ENCODE measurements at regions not wholly inside any gene's neighbourhood (a gene's known extent, or its start where the extent isn't known, plus 50 kb on each side); places are given as distances from the start of the nearest gene placed in this dataset.

DNA sequence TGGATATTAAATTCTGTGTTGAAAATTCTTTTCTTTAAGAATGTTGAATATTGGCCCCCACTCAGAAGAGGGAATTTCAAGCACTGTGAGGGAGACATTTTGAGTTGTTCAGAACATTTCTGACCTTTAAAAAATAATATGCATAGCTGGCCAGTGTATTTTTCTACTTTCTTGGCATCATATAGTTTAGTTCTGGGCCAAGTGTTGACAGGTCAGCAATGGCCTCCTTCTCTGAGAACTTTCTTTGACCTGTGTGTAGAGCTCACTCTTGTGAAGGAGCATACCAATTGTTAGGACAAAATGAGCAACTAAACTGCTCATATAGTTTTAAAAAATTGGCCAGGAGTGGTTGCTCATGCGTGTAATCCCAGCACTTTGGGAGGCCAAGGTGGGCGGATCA is 376.0 kb downstream of the LRRC70 start:
- Histone ChIP-seq H3K27me3 (ENCODE audit: control insufficient read depth in 1 of 2, insufficient read depth in 2 of 2, low read length in 2 of 2) (no peaks in the 10 kb centered on the region), H3K36me3 (ENCODE audit: control insufficient read depth in 2 of 2, insufficient read depth in 2 of 2, low read length in 1 of 2) (no peaks in the 10 kb centered on the region), H3K4me1 (ENCODE audit: control insufficient read depth in 2 of 2, insufficient read depth in 2 of 2, low read length in 1 of 2) (no peaks in the 10 kb centered on the region), H3K27ac (ENCODE audit: low read depth in 2 of 2, low read length in 1 of 2) (no peak overlapping the region), H3K9me3 (ENCODE audit: control insufficient read depth in 2 of 2, insufficient read depth in 1 of 2, low read depth in 1 of 2, low read length in 1 of 2) (no peaks in the 10 kb centered on the region), H3K4me3 (ENCODE audit: low read depth in 1 of 2, low read length in 2 of 2) (no peak overlapping the region)
- 86 to 92% methylated on average over 2 of the region's 2 CpGs for WGBS, 2 donors

DNA sequence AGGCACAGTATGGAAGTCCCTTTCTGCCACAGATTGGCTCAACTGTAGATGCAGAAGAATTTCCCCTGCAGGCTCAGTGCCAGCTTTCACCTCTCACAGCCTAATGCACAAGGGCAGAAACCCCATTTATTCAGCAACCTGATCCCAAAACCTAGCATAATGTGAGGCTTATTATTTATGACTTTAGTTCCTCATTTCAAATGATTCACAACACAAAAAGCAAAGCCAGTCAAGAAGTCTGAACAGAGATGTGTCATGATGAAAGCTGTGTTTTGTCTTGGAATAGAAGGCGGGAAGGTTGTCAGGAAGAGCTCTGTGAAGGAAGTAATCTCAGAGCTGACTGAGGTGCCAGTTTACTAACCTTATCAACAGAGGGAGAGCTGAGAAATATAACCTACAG is 369.7 kb downstream of the LRRC70 start:
- Histone ChIP-seq H3K27ac (ENCODE audit: low read depth in 2 of 2, low read length in 1 of 2) (no peak overlapping the region), H3K4me3 (ENCODE audit: low read depth in 1 of 2, low read length in 2 of 2) (no peak overlapping the region), H3K27me3 (ENCODE audit: control insufficient read depth in 1 of 2, insufficient read depth in 2 of 2, low read length in 2 of 2) (no peaks in the 10 kb centered on the region), H3K36me3 (ENCODE audit: control insufficient read depth in 2 of 2, insufficient read depth in 2 of 2, low read length in 1 of 2) (no peaks in the 10 kb centered on the region), H3K9me3 (ENCODE audit: control insufficient read depth in 2 of 2, insufficient read depth in 1 of 2, low read depth in 1 of 2, low read length in 1 of 2) (no peaks in the 10 kb centered on the region), H3K4me1 (ENCODE audit: control insufficient read depth in 2 of 2, insufficient read depth in 2 of 2, low read length in 1 of 2) (no peaks in the 10 kb centered on the region)
- WGBS, 2 donors, result 33 to 39% methylated on average over 1 of the region's 1 CpG

DNA sequence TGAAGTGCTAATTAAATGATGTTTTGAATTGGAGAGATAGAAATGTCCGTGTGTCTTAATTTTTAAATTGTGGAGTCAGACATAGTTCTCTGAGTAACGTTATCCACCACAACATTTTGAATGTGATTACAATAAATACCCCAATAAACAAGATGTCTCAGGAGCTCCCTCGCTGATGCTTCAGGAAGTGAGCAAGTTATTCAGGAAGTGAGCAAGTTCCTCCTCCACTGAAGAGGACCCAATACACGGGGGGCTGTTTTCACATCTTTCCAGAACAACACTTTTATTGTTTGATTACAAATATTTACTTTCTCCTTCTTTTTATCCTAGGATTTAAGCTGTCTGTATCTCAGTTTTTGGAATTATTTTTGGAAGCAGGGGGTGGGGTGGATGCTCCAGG is 363.8 kb downstream of the LRRC70 start:
- Histone ChIP-seq H3K9me3 (ENCODE audit: control insufficient read depth in 2 of 2, insufficient read depth in 1 of 2, low read depth in 1 of 2, low read length in 1 of 2) (no peaks in the 10 kb centered on the region), H3K27me3 (ENCODE audit: control insufficient read depth in 1 of 2, insufficient read depth in 2 of 2, low read length in 2 of 2) (no peaks in the 10 kb centered on the region), H3K4me1 (ENCODE audit: control insufficient read depth in 2 of 2, insufficient read depth in 2 of 2, low read length in 1 of 2) (no peaks in the 10 kb centered on the region), H3K4me3 (ENCODE audit: low read depth in 1 of 2, low read length in 2 of 2) (no peak overlapping the region), H3K36me3 (ENCODE audit: control insufficient read depth in 2 of 2, insufficient read depth in 2 of 2, low read length in 1 of 2) (no peaks in the 10 kb centered on the region), H3K27ac (ENCODE audit: low read depth in 2 of 2, low read length in 1 of 2) (no peak overlapping the region)
- 36 to 48% methylated on average over 4 of the region's 4 CpGs for WGBS, 2 donors

DNA sequence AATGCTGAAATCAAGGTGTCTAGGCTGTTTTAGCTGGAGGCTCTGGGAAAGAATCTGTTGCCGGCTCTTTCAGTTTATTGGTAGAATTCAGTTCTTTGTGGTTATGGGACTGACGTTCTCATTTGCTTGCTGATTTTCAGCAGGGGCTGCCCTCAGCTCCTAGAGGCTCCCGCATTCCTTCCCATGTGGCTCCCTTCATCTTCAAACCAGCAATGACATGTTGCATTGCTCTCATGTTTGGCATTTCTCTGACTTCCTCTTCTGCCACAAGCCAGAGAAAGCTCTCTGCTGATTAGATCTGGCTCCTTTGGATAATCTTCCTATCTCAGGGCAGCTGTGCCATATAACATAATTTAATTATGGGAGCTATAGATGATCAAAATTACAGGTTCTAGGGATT is 360.3 kb downstream of the LRRC70 start:
- Histone ChIP-seq H3K4me3 (ENCODE audit: low read depth in 1 of 2, low read length in 2 of 2) (no peak overlapping the region), H3K27ac (ENCODE audit: low read depth in 2 of 2, low read length in 1 of 2) (no peak overlapping the region), H3K9me3 (ENCODE audit: control insufficient read depth in 2 of 2, insufficient read depth in 1 of 2, low read depth in 1 of 2, low read length in 1 of 2) (no peaks in the 10 kb centered on the region), H3K36me3 (ENCODE audit: control insufficient read depth in 2 of 2, insufficient read depth in 2 of 2, low read length in 1 of 2) (no peaks in the 10 kb centered on the region), H3K4me1 (ENCODE audit: control insufficient read depth in 2 of 2, insufficient read depth in 2 of 2, low read length in 1 of 2) (no peaks in the 10 kb centered on the region), H3K27me3 (ENCODE audit: control insufficient read depth in 1 of 2, insufficient read depth in 2 of 2, low read length in 2 of 2) (no peaks in the 10 kb centered on the region)
- WGBS, 2 donors, result 60 to 65% methylated on average over 3 of the region's 3 CpGs

DNA sequence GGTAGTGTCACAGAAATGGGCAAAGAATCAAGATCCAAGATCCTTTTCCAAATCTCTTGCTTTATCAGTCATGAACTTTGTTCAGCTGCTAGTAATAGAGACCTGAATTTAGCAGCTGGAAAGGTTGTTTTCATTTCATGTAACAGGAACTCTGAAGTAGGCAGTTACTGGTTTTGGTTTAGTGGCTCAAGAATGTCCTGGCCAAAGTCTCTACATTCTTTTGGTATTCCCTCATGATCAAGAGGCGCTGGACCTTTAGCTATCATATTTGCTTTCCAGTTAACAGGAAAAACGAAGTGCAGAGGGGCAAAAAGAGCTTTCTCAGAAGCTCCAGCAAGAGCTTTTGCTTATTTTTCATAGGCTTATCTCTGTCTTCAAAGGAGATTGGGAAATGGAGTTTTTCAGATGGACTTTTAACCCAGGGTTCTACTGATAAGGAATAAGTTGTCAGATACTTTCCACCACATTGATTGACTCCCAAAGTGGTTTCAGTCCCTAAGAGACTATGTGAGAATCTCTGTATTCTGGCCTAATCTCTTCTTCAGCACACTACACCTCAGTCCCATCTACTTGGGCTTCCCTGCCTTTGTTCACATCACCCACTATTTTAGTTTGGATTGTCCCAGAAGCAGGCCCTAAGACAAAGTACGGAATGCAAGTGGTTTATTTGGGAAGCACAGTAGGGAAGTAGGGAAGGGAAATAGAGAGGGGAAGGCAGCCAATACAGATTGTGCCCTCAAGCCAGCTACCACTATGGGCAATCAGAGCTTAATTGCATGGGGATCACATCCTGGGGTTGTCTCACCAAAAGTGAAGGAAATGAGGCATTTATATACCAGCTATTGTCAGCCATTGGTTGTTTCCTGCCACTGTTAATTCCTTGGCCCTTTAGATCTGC is 359.3 kb downstream of the LRRC70 start:
- Histone ChIP-seq H3K36me3 (ENCODE audit: control insufficient read depth in 2 of 2, insufficient read depth in 2 of 2, low read length in 1 of 2) (no peaks in the 10 kb centered on the region), H3K27me3 (ENCODE audit: control insufficient read depth in 1 of 2, insufficient read depth in 2 of 2, low read length in 2 of 2) (no peaks in the 10 kb centered on the region), H3K27ac (ENCODE audit: low read depth in 2 of 2, low read length in 1 of 2) (no peak overlapping the region), H3K4me3 (ENCODE audit: low read depth in 1 of 2, low read length in 2 of 2) (no peak overlapping the region), H3K4me1 (ENCODE audit: control insufficient read depth in 2 of 2, insufficient read depth in 2 of 2, low read length in 1 of 2) (no peaks in the 10 kb centered on the region), H3K9me3 (ENCODE audit: control insufficient read depth in 2 of 2, insufficient read depth in 1 of 2, low read depth in 1 of 2, low read length in 1 of 2) (no peaks in the 10 kb centered on the region)
- 32 to 35% methylated on average over 3 of the region's 3 CpGs for WGBS, 2 donors

DNA sequence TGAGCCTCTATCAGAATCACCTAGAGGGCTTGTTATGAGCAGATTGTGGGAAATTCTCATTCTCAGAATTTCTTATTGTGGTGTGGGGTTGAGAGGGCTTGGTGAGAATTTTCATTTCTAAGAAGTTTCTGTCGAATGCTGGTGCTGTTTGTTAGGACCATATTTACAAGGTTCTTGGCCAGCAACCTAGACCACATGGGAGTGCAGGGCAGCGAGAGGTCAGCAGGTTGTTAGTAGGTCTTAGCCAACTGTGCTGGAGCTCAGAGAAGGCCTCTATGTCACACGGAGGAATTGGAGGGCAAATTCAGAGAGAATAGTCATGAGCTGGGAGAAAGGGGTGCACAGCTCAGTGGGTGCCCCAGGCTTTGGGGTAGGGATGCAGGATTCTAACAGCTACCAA is 357.0 kb downstream of the LRRC70 start:
- Histone ChIP-seq H3K27ac (ENCODE audit: low read depth in 2 of 2, low read length in 1 of 2) (no peak overlapping the region), H3K9me3 (ENCODE audit: control insufficient read depth in 2 of 2, insufficient read depth in 1 of 2, low read depth in 1 of 2, low read length in 1 of 2) (no peaks in the 10 kb centered on the region), H3K36me3 (ENCODE audit: control insufficient read depth in 2 of 2, insufficient read depth in 2 of 2, low read length in 1 of 2) (no peaks in the 10 kb centered on the region), H3K4me1 (ENCODE audit: control insufficient read depth in 2 of 2, insufficient read depth in 2 of 2, low read length in 1 of 2) (no peaks in the 10 kb centered on the region), H3K4me3 (ENCODE audit: low read depth in 1 of 2, low read length in 2 of 2) (no peak overlapping the region), H3K27me3 (ENCODE audit: control insufficient read depth in 1 of 2, insufficient read depth in 2 of 2, low read length in 2 of 2) (no peaks in the 10 kb centered on the region)
- 59 to 70% methylated on average over 3 of the region's 3 CpGs for WGBS, 2 donors

DNA sequence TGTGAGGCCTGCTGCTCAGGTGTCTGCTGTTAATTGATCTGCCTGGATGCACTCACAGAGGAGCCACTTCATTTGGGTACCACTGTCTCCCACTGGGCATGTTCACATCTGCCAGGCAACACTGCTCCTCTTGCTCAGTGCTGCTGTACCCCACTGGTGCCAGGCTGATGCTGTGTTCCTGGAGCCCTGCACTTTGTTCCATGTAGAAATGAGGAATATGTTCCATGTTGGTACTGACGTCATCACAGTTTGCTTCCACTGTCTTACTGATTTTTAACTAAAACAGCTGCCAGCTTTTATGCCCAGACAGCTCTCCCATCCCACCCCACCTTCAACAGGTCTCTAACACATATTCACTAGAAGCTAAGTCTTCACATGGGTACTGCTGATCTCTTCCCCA is 355.7 kb downstream of the LRRC70 start:
- no peaks in the 10 kb centered on the region for H3K36me3 ChIP-seq (ENCODE audit: control insufficient read depth in 2 of 2, insufficient read depth in 2 of 2, low read length in 1 of 2)

DNA sequence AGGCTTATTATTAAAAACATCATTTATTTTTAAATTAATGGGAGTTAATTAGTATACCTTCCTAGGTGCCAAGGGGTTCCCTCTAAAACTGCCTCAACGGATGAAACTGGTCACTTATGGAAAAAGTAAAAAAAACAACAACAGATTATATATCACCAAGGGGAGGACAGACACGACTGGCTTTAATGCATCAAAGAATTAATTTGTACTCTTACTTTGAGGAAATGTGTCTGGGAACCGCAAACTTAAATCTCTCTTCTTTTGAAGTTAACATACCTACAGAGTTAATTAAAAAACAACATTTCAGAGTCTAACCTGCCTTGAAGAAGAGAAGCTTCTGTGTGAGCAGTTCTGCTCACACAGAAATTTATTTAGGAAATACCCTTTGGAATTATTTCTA is 354.6 kb downstream of the LRRC70 start:
- no peak overlapping the region for H3K4me3 ChIP-seq (ENCODE audit: low read depth in 1 of 2, low read length in 2 of 2)
- 56 to 61% methylated on average over 3 of the region's 3 CpGs for WGBS, 2 donors
- no peaks in the 10 kb centered on the region for H3K4me1 ChIP-seq (ENCODE audit: control insufficient read depth in 2 of 2, insufficient read depth in 2 of 2, low read length in 1 of 2)
- no peaks in the 10 kb centered on the region for H3K9me3 ChIP-seq (ENCODE audit: control insufficient read depth in 2 of 2, insufficient read depth in 1 of 2, low read depth in 1 of 2, low read length in 1 of 2)
- H3K36me3 ChIP-seq (ENCODE audit: control insufficient read depth in 2 of 2, insufficient read depth in 2 of 2, low read length in 1 of 2), result no peaks in the 10 kb centered on the region
- H3K27ac ChIP-seq (ENCODE audit: low read depth in 2 of 2, low read length in 1 of 2), result no peak overlapping the region
- no peaks in the 10 kb centered on the region for H3K27me3 ChIP-seq (ENCODE audit: control insufficient read depth in 1 of 2, insufficient read depth in 2 of 2, low read length in 2 of 2)

More for the DNA sequence above, 355.7 kb downstream of the LRRC70 start:
- Histone ChIP-seq H3K4me3 (ENCODE audit: low read depth in 1 of 2, low read length in 2 of 2) (no peak overlapping the region), H3K27me3 (ENCODE audit: control insufficient read depth in 1 of 2, insufficient read depth in 2 of 2, low read length in 2 of 2) (no peaks in the 10 kb centered on the region), H3K9me3 (ENCODE audit: control insufficient read depth in 2 of 2, insufficient read depth in 1 of 2, low read depth in 1 of 2, low read length in 1 of 2) (no peaks in the 10 kb centered on the region), H3K4me1 (ENCODE audit: control insufficient read depth in 2 of 2, insufficient read depth in 2 of 2, low read length in 1 of 2) (no peaks in the 10 kb centered on the region), H3K27ac (ENCODE audit: low read depth in 2 of 2, low read length in 1 of 2) (no peak overlapping the region)
- WGBS, 2 donors, result 50 to 82% methylated on average over 1 of the region's 1 CpG

DNA sequence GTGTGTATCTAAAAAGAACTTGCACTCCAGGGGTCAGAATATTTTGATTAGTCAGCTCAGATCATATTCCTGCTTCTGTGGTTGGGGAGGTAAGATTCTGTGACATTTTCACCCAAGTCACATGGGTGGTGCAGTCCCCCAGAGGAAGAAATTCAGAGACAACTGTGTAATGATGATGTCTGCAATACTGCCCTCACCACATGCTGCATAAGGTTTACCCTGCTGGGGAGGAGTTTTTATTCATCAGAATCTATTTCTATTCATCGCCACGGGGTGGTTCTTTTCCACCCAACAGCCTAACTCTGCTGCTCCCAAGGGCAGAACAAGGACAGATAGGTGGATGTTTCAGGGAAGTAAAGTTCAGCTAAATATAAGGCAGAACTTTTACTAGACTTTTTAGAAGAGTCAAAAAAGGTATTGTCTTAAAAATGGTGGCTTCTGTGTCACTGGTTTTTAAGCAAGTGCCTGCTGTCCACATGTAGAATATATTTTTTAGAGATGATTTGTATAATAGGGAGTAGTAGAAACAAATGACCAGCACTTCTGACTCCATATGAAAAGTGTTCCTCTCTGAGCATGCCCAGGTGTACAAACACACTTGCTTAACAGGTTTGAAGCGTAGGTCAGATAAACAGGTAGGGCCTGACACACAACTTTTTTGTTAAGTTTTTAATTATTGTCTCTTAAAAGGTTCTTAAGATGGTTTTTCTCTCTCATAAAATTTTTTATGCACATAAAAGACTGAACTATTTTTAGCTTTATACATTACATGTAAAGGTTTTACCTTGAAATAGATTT is 352.7 kb downstream of the LRRC70 start:
- no peaks in the 10 kb centered on the region for H3K4me1 ChIP-seq (ENCODE audit: control insufficient read depth in 2 of 2, insufficient read depth in 2 of 2, low read length in 1 of 2)
- no peaks in the 10 kb centered on the region for H3K27me3 ChIP-seq (ENCODE audit: control insufficient read depth in 1 of 2, insufficient read depth in 2 of 2, low read length in 2 of 2)
- H3K36me3 ChIP-seq (ENCODE audit: control insufficient read depth in 2 of 2, insufficient read depth in 2 of 2, low read length in 1 of 2), result no peaks in the 10 kb centered on the region
- H3K4me3 ChIP-seq (ENCODE audit: low read depth in 1 of 2, low read length in 2 of 2), result no peak overlapping the region
- no peak overlapping the region for H3K27ac ChIP-seq (ENCODE audit: low read depth in 2 of 2, low read length in 1 of 2)
- H3K9me3 ChIP-seq (ENCODE audit: control insufficient read depth in 2 of 2, insufficient read depth in 1 of 2, low read depth in 1 of 2, low read length in 1 of 2), result no peaks in the 10 kb centered on the region
- 50 to 52% methylated on average over 3 of the region's 3 CpGs for WGBS, 2 donors

Data from esophagus (tissue), 2 donors.